Stimulated activated effector memory CD8-positive, alpha-beta T cell treated with anti-CD3 and anti-CD28 coated beads, Interleukin-12 subunit alpha, Interleukin-12 subunit beta, amount 100 ng/mL, for 72 hours (primary cell): ENCODE measurements at regions not wholly inside any gene's neighbourhood (a gene's known extent, or its start where the extent isn't known, plus 50 kb on each side); places are given as distances from the start of the nearest gene placed in this dataset.

Experiments used
- ATAC-seq: fragments of 150-1000 bp; cut with Tn5 transposase; 2 replicates; pipeline ENCODE4 v1.10.0; 2021
- DNase-seq, 2 donors: peaks; one replicate each; pipeline ENCODE4 v3.0.0; 2021 to 2022; ENCODE audit warnings: low spot score in 2 of 2
- H3K27ac Mint-ChIP-seq: one replicate; pipeline ENCODE4 v1.8.0; 2022; ENCODE audit warnings: mild to moderate bottlenecking, mixed read lengths
- H3K36me3 Mint-ChIP-seq: one replicate; pipeline ENCODE4 v1.8.0; 2022; ENCODE audit warnings: mild to moderate bottlenecking, mixed read lengths
- H3K4me1 Mint-ChIP-seq: one replicate; pipeline ENCODE4 v1.8.0; 2022; ENCODE audit warnings: mixed read lengths
- H3K4me3 Mint-ChIP-seq: one replicate; pipeline ENCODE4 v1.8.0; 2022; ENCODE audit warnings: mild to moderate bottlenecking, mixed read lengths
- H3K9me3 Mint-ChIP-seq: one replicate; pipeline ENCODE4 v1.8.0; 2022; ENCODE audit warnings: mixed read lengths

DNA sequence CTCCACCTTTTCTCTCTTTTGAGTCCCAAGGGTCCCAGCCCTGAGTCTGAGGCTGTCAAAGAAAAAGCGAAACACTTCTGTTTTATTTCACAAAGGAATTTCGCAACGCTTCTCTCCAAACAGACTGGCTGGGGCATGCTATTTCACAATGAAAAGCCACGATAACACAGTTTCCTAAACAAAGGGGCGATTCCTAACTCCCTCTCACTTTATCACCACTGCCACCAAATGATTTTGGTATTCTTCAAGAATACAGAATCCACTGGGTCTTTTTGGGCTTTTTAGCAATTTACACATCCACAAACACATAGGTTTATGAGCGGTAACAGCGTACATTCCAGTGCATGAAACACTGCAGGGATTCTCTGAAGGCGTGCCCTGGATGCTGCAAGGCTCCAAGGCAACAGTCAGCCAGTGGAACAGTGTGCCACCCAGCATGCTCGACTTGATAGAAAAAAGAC is 161.2 kb downstream of the DAD1 start:
- H3K4me3 Mint-ChIP-seq = no peak overlapping the region
- H3K27ac Mint-ChIP-seq = no peak overlapping the region
- no peaks in the 10 kb centered on the region for H3K9me3 Mint-ChIP-seq
- ATAC-seq (no peak), DNase-seq (no peak)
- H3K36me3 Mint-ChIP-seq = no peaks in the 10 kb centered on the region
- no peaks in the 10 kb centered on the region for H3K4me1 Mint-ChIP-seq

GRCh38 chr14:22426711-22427110 is 162.3 kb downstream of the DAD1 start:
- no peak overlapping the region for H3K27ac Mint-ChIP-seq
- H3K4me1 Mint-ChIP-seq = no peaks in the 10 kb centered on the region
- no peak overlapping the region for H3K4me3 Mint-ChIP-seq
- H3K36me3 Mint-ChIP-seq = no peaks in the 10 kb centered on the region
- DNase-seq (no peak), ATAC-seq (no peak)
- no peaks in the 10 kb centered on the region for H3K9me3 Mint-ChIP-seq

GRCh38 chr14:22423958-22424357 is 165.1 kb downstream of the DAD1 start:
- ATAC-seq = no peak

GRCh38 chr14:22422238-22422637 is 166.8 kb downstream of the DAD1 start:
- no peaks in the 10 kb centered on the region for H3K4me1 Mint-ChIP-seq
- H3K4me3 Mint-ChIP-seq = no peak overlapping the region
- H3K9me3 Mint-ChIP-seq = no peaks in the 10 kb centered on the region
- H3K36me3 Mint-ChIP-seq = no peaks in the 10 kb centered on the region
- ATAC-seq (no peak), DNase-seq (no peak)
- H3K27ac Mint-ChIP-seq = no peak overlapping the region

More at GRCh38 chr14:22423958-22424357, 165.1 kb downstream of the DAD1 start:
- H3K4me1 Mint-ChIP-seq = no peaks in the 10 kb centered on the region
- H3K27ac Mint-ChIP-seq = no peak overlapping the region
- no peaks in the 10 kb centered on the region for H3K9me3 Mint-ChIP-seq
- DNase-seq = no peak
- no peak overlapping the region for H3K4me3 Mint-ChIP-seq
- H3K36me3 Mint-ChIP-seq = no peaks in the 10 kb centered on the region

- ATAC-seq (no peak), DNase-seq (no peak)
- H3K36me3 Mint-ChIP-seq = no peaks in the 10 kb centered on the region
- no peaks in the 10 kb centered on the region for H3K9me3 Mint-ChIP-seq
- H3K4me3 Mint-ChIP-seq = no peak overlapping the region
- no peaks in the 10 kb centered on the region for H3K4me1 Mint-ChIP-seq
- no peak overlapping the region for H3K27ac Mint-ChIP-seq
These were observed 168.3 kb downstream of the DAD1 start for GRCh38 chr14:22420598-22421186.

DNA sequence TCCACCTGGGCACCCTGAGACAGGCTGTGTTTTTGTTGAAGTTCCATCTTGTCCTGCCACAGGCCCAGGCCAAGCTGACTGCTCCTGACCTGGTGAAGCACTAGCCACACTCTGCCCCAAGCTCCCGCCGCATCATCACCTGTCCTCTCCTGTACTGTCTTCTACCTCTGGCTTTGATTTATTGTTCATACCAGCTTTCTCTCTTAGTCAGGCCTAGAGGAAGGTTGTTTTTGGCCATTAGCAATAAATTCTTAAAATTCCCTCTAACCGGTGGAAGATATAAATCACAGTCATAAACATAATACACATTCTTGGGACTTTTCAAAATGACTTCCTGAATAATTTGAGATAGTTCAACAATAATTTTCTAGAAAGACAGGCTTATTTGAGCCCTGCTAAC is 169.4 kb downstream of the DAD1 start:
- Mint-ChIP-seq H3K4me3 (no peak overlapping the region), H3K4me1 (no peaks in the 10 kb centered on the region), H3K36me3 (no peaks in the 10 kb centered on the region), H3K9me3 (no peaks in the 10 kb centered on the region), H3K27ac (no peak overlapping the region)
- DNase-seq (no peak), ATAC-seq (no peak)

DNA sequence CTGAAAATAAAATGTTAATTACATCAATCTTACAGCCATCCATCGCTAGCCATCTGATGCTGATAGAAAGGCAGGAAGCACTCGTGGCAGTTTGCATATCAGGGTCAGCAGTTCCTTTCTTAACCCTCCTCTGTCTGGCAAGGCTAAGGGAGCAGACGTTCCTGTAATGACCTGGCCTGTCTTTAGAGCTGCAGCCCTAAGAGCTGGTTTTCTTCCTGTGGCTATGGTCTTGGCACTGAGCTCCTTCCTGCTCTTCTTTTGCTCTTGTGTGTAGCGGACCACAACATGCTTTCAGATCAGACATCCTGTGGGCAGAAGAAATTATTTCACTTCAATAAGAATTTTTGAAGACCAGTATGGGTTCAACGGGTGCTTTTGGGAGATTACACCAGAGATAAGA is 170.4 kb downstream of the DAD1 start:
- no peaks in the 10 kb centered on the region for H3K9me3 Mint-ChIP-seq
- no peak for ATAC-seq
- no peak overlapping the region for H3K4me3 Mint-ChIP-seq
- H3K27ac Mint-ChIP-seq = no peak overlapping the region
- no peaks in the 10 kb centered on the region for H3K4me1 Mint-ChIP-seq
- DNase-seq = no peak
- H3K36me3 Mint-ChIP-seq = no peaks in the 10 kb centered on the region

DNA sequence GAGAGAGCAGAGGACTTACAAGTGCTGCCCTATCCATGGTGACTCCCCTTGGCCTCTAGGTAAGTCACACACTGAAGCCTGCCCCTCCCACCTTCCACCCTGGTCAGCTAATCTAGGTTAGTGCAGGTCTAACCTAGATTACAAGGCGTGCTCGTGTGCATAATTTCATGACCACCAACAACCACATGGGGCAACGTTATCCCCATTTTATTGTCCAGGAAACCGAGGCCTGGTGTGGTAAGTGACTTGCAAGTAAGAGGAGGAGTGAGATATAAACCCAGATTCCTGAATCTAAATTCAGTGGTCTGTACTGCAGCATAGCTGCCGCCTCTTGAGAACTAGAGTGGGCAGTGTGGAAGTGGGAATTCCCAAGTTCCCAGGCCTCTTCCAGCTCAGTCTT is 171.1 kb downstream of the DAD1 start:
- no peaks in the 10 kb centered on the region for H3K4me1 Mint-ChIP-seq
- no peak overlapping the region for H3K4me3 Mint-ChIP-seq
- DNase-seq = no peak
- no peak for ATAC-seq
- H3K9me3 Mint-ChIP-seq = no peaks in the 10 kb centered on the region
- no peak overlapping the region for H3K27ac Mint-ChIP-seq
- no peaks in the 10 kb centered on the region for H3K36me3 Mint-ChIP-seq

DNA sequence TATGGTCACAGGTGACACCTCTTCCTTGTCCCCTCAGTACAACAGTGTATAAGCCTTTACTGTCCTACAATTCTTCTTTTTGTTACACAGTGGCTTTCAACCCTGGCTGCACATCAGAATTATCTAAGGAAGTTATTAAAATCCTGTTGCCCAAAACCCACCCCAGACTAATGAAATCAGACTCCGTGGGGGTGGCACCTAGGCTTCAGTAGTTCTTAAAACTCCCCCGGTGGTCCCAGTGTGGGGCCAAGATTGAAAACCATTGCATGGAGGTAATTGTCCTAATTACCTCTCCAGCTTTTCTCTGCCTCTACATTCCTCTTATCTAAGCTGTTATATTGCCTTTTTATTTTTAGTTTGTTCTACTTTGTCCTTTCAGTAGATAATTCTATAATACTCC is 172.8 kb downstream of the DAD1 start:
- no peaks in the 10 kb centered on the region for H3K9me3 Mint-ChIP-seq
- DNase-seq (no peak), ATAC-seq (no peak)
- no peaks in the 10 kb centered on the region for H3K36me3 Mint-ChIP-seq
- no peak overlapping the region for H3K27ac Mint-ChIP-seq
- H3K4me1 Mint-ChIP-seq = no peaks in the 10 kb centered on the region
- H3K4me3 Mint-ChIP-seq = no peak overlapping the region

DNA sequence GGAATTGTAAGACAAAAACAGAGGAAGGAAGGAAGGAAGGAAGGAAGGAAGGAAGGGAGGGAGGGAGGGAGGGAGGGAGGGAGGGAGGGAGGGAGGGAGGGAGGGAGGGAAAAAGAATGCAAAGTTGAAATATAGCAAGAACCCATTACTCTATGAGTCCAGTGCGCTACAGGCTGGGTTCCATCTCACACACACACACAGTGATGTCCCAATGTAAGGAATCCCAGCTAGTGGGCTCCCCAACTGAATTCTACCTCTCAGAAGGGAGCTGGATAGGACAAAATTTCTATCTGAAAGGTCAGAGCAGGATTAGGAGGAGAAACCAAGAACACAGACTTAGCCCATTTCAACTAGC is 173.4 kb downstream of the DAD1 start:
- no peak overlapping the region for H3K4me3 Mint-ChIP-seq
- H3K27ac Mint-ChIP-seq = no peak overlapping the region
- no peaks in the 10 kb centered on the region for H3K9me3 Mint-ChIP-seq
- no peaks in the 10 kb centered on the region for H3K36me3 Mint-ChIP-seq
- ATAC-seq (no peak), DNase-seq (no peak)
- H3K4me1 Mint-ChIP-seq = no peaks in the 10 kb centered on the region

DNA sequence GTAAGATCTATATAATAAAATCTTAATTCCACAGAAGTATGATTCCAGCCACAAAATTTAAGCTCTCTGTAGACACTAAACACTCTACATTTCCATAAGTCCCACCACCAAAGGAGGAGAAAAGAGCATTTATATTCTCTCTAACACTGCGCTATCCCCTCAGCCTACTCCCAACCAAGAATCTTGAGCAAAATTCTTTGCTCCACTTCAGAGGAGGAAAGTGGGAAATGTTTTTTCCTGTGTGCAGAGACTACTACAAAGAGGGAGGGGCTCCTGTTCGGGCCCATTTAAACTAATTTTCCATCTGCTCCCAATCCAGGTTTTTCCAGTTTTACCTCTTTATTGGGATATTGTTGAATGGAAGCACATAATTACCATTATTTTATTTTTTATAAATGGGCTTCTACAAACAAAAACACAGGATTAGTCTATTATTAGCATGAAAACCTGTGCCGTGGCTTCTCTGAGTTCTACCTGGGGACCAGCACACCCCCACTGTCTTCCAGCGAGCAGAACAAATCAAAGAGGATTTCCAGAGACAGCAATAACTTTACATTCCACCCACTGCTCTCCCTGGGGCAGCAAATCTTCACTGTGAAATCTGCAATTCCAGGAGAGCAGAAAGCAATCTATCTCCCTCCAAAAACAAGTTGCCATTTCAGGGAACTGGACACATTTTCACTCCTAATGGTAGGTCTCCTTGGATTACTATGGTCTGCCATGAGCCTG is 174.0 kb downstream of the DAD1 start:
- DNase-seq (no peak), ATAC-seq (no peak)
- H3K4me3 Mint-ChIP-seq = no peak overlapping the region
- H3K36me3 Mint-ChIP-seq = no peaks in the 10 kb centered on the region
- no peaks in the 10 kb centered on the region for H3K9me3 Mint-ChIP-seq
- H3K27ac Mint-ChIP-seq = no peak overlapping the region
- H3K4me1 Mint-ChIP-seq = no peaks in the 10 kb centered on the region

GRCh38 chr14:22412926-22413411 is 176.1 kb downstream of the DAD1 start:
- DNase-seq (no peak), ATAC-seq (no peak)
- no peak overlapping the region for H3K27ac Mint-ChIP-seq
- no peaks in the 10 kb centered on the region for H3K4me1 Mint-ChIP-seq
- H3K36me3 Mint-ChIP-seq = no peaks in the 10 kb centered on the region
- no peaks in the 10 kb centered on the region for H3K9me3 Mint-ChIP-seq
- no peak overlapping the region for H3K4me3 Mint-ChIP-seq

GRCh38 chr14:22411398-22412055 is 177.5 kb downstream of the DAD1 start:
- H3K36me3 Mint-ChIP-seq = no peaks in the 10 kb centered on the region
- no peak overlapping the region for H3K4me3 Mint-ChIP-seq
- H3K4me1 Mint-ChIP-seq = no peaks in the 10 kb centered on the region
- DNase-seq (no peak), ATAC-seq (no peak)
- H3K9me3 Mint-ChIP-seq = no peaks in the 10 kb centered on the region
- H3K27ac Mint-ChIP-seq = no peak overlapping the region

GRCh38 chr14:22410497-22410896 is 178.5 kb downstream of the DAD1 start:
- no peak for DNase-seq
- no peaks in the 10 kb centered on the region for H3K4me1 Mint-ChIP-seq
- no peaks in the 10 kb centered on the region for H3K36me3 Mint-ChIP-seq
- no peak overlapping the region for H3K27ac Mint-ChIP-seq
- ATAC-seq = no peak
- H3K9me3 Mint-ChIP-seq = no peaks in the 10 kb centered on the region
- H3K4me3 Mint-ChIP-seq = no peak overlapping the region

DNA sequence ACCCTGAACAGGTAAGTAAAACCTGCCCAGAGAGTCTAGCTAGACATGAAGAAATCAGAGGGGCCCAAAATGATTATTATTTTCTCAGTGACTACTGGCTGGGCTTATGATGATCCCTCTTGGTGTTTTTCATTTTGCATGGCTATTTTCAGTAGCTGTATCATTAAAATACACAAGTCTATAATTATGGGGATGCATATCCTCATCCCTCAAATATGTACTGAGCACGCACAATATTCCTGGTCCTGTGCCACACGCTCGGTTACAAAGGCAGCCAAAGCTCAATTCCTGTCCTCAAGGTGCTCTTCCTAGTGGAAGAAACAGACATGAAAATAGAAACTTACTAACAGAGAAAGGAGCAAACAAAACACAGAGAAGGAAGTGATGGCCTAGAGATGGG is 180.0 kb downstream of the DAD1 start:
- H3K9me3 Mint-ChIP-seq = no peaks in the 10 kb centered on the region
- no peak for DNase-seq
- H3K27ac Mint-ChIP-seq = no peak overlapping the region
- no peaks in the 10 kb centered on the region for H3K4me1 Mint-ChIP-seq
- no peaks in the 10 kb centered on the region for H3K36me3 Mint-ChIP-seq
- no peak for ATAC-seq
- H3K4me3 Mint-ChIP-seq = no peak overlapping the region

GRCh38 chr14:22408547-22408946 is 180.5 kb downstream of the DAD1 start:
- Mint-ChIP-seq H3K36me3 (no peaks in the 10 kb centered on the region), H3K27ac (no peak overlapping the region), H3K4me3 (no peak overlapping the region), H3K9me3 (no peaks in the 10 kb centered on the region), H3K4me1 (no peaks in the 10 kb centered on the region)
- ATAC-seq (no peak), DNase-seq (no peak)
